SK-N-SH (cell line): ENCODE measurements at regions not wholly inside any gene's neighbourhood (a gene's known extent, or its start where the extent isn't known, plus 50 kb on each side); places are given as distances from the start of the nearest gene placed in this dataset.

Source experiments
- CTCF ChIA-PET: fragments of 300-600, 350-600 bp; formaldehyde crosslinking; extraction: SDS; loops from one replicate; lab custom pipeline; 2021; lab: Yijun Ruan, JAX
- POLR2A ChIA-PET: fragments of 350-600 bp; sonication (Branson Sonifier 250); formaldehyde crosslinking; extraction: SDS; loops from one replicate; lab custom pipeline; 2020; ENCODE audit warnings: antibody characterized with exemption, inconsistent platforms; lab: Yijun Ruan, JAX
- DNase-seq: peaks from one replicate; pipeline ENCODE4 v3.0.0; 2012
- H2AFZ ChIP-seq: fragments of 200-600 bp; sonication (generic); 2 replicates; pipeline ENCODE4 v1.8.1; 2016; ENCODE audit warnings: antibody characterized with exemption, mild to moderate bottlenecking, low read depth
- H3F3A ChIP-seq: fragments of 200-600 bp; sonication (generic); replicated peaks from 2 replicates; pipeline ENCODE3; 2016; ENCODE audit warnings: antibody characterized with exemption, mild to moderate bottlenecking; ENCODE audit not compliant: insufficient read depth
- H3K27ac ChIP-seq, 2 experiments: fragments of 200-500 bp in 1 of 2; fragments of 200-600 bp in 1 of 2; sonication (Bioruptor generic) in 1 of 2; sonication (generic), shearing (Covaris generic) in 1 of 2; 2 replicates each; pipeline versions ENCODE4 v1.5.1 to v1.6.1; 2014 to 2016; ENCODE audit warnings: low read depth in 2 of 2, inconsistent platforms in 1 of 2, low read length in 1 of 2, mild to moderate bottlenecking in 1 of 2, mixed read lengths in 1 of 2
- H3K27me3 ChIP-seq: fragments of 200-600 bp; sonication (generic), shearing (Covaris generic); 2 replicates; pipeline ENCODE4 v1.6.1; 2016; ENCODE audit warnings: mixed run types; ENCODE audit not compliant: insufficient read depth
- H3K36me3 ChIP-seq, 2 experiments: fragments of 200-500 bp in 1 of 2; fragments of 200-600 bp in 1 of 2; sonication (Bioruptor generic) in 1 of 2; sonication (generic) in 1 of 2; replicated peaks in 1 of 2; 2 replicates each; pipeline versions ENCODE3 to v1.5.1; 2014 to 2016; ENCODE audit warnings: low read length in 1 of 2, mild to moderate bottlenecking in 1 of 2; ENCODE audit not compliant: insufficient read depth in 2 of 2, control insufficient read depth in 1 of 2
- H3K4me1 ChIP-seq, 2 experiments: fragments of 200-500 bp in 1 of 2; fragments of 200-600 bp in 1 of 2; sonication (Bioruptor generic) in 1 of 2; sonication (generic), shearing (Covaris generic) in 1 of 2; 2 replicates each; pipeline versions ENCODE4 v1.5.1 to v1.6.1; 2014 to 2016; ENCODE audit warnings: low read depth in 1 of 2, low read length in 1 of 2, mixed run types in 1 of 2; ENCODE audit not compliant: insufficient read depth in 2 of 2, control insufficient read depth in 1 of 2
- H3K4me2 ChIP-seq: fragments of 200-600 bp; sonication (generic), shearing (Covaris generic); 2 replicates; pipeline ENCODE4 v1.6.1; 2017; ENCODE audit warnings: mixed run types
- H3K4me3 ChIP-seq, 2 experiments: fragments of 200-500 bp in 1 of 2; fragments of 200-600 bp in 1 of 2; sonication (Bioruptor generic) in 1 of 2; sonication (generic), shearing (Covaris generic) in 1 of 2; 2 replicates each; pipeline versions ENCODE4 v1.5.1 to v1.8.1; 2014 to 2016; ENCODE audit warnings: low read depth in 2 of 2, inconsistent platforms in 1 of 2, low read length in 1 of 2, mild to moderate bottlenecking in 1 of 2, mixed read lengths in 1 of 2, moderate library complexity in 1 of 2
- H3K79me2 ChIP-seq: fragments of 200-600 bp; sonication (generic); 2 replicates; pipeline ENCODE4 v1.8.1; 2017; ENCODE audit warnings: mild to moderate bottlenecking; ENCODE audit not compliant: insufficient read depth
- H3K9ac ChIP-seq: fragments of 200-600 bp; sonication (generic); 2 replicates; pipeline ENCODE4 v1.6.1; 2017; ENCODE audit warnings: mixed run types
- H3K9me2 ChIP-seq: fragments of 200-600 bp; sonication (generic); 2 replicates; pipeline ENCODE4 v1.6.1; 2017; ENCODE audit warnings: mixed run types
- H3K9me3 ChIP-seq: fragments of 200-600 bp; sonication (generic); 2 replicates; pipeline ENCODE4 v1.6.1; 2017; ENCODE audit warnings: mixed run types, mild to moderate bottlenecking, moderate library complexity
- H4K20me1 ChIP-seq: fragments of 200-600 bp; sonication (generic); 2 replicates; pipeline ENCODE4 v1.6.1; 2017; ENCODE audit warnings: mild to moderate bottlenecking, mixed run types; ENCODE audit not compliant: insufficient read depth
- CHD2 ChIP-seq: fragments of 150-350 bp; IDR thresholded peaks from 2 replicates; pipeline ENCODE4 v1.6.1; 2018; ENCODE audit warnings: low read length; ENCODE audit not compliant: partially characterized antibody
- EP300 ChIP-seq, 2 experiments: IDR thresholded peaks; 2 replicates each; pipeline versions ENCODE4 v1.4.0 to v1.6.1; 2012; ENCODE audit warnings: borderline replicate concordance in 1 of 2, low read depth in 1 of 2, low read length in 1 of 2
- EZH2phosphoT487 ChIP-seq: fragments of 200-600 bp; sonication (generic); IDR thresholded peaks from 2 replicates; pipeline ENCODE4 v1.6.1; 2017; ENCODE audit warnings: low read depth, mixed run types, mild to moderate bottlenecking, antibody characterized with exemption, moderate library complexity, borderline replicate concordance
- FOXJ3 ChIP-seq: sonication (generic); formaldehyde crosslinking; IDR thresholded peaks from 2 replicates; pipeline ENCODE4 v1.5.1; 2020; ENCODE audit warnings: mild to moderate bottlenecking, missing genetic modification reagents
- FOXM1 ChIP-seq: IDR thresholded peaks from 2 replicates; pipeline ENCODE4 v1.4.0; 2012; ENCODE audit warnings: low read depth, mild to moderate bottlenecking
- MXI1 ChIP-seq: IDR thresholded peaks from 2 replicates; pipeline ENCODE4 v1.6.1; 2012; ENCODE audit warnings: mild to moderate bottlenecking, low read depth, low read length, improper control_type of control experiment
- NFIC ChIP-seq: IDR thresholded peaks from 2 replicates; pipeline ENCODE4 v1.4.0; 2012; ENCODE audit warnings: borderline replicate concordance
- RAD21 ChIP-seq: IDR thresholded peaks from 2 replicates; pipeline ENCODE4 v1.6.1; 2012; ENCODE audit warnings: mild to moderate bottlenecking, low read length
- REST ChIP-seq: IDR thresholded peaks from 2 replicates; pipeline ENCODE4 v1.6.1; 2012; ENCODE audit warnings: mild to moderate bottlenecking, low read depth, low read length, moderate library complexity
- RFX5 ChIP-seq: IDR thresholded peaks from 2 replicates; pipeline ENCODE4 v1.6.1; 2012; ENCODE audit warnings: mild to moderate bottlenecking, improper control_type of control experiment, low read length
- SIN3A ChIP-seq: IDR thresholded peaks from 2 replicates; pipeline ENCODE4 v1.6.1; 2012; ENCODE audit warnings: low read depth, mild to moderate bottlenecking, low read length, moderate library complexity, borderline replicate concordance
- SMC3 ChIP-seq: IDR thresholded peaks from 2 replicates; pipeline ENCODE4 v1.6.1; 2012; ENCODE audit warnings: low read depth, low read length, improper control_type of control experiment
- TCF12 ChIP-seq: IDR thresholded peaks from 2 replicates; pipeline ENCODE4 v1.4.0; 2012
- TEAD4 ChIP-seq: IDR thresholded peaks from 2 replicates; pipeline ENCODE4 v1.4.0; 2012; ENCODE audit warnings: mild to moderate bottlenecking, borderline replicate concordance; ENCODE audit not compliant: insufficient read depth
- USF1 ChIP-seq: IDR thresholded peaks from 2 replicates; pipeline ENCODE4 v1.4.0; 2012; ENCODE audit warnings: low read depth, borderline replicate concordance
- WGBS: methylation state at CpG from one replicate; pipeline ENCODE4 v1.1.6; 2017; ENCODE audit warnings: low lambda C conversion rate; 5-methylcytosine and 5-hydroxymethylcytosine counted together
- TF ChIP-seq, protein P1 (sequence below): fragments of 200-600 bp; sonication (generic); IDR thresholded peaks from 2 replicates; pipeline ENCODE4 v1.6.1; 2017; ENCODE audit warnings: antibody characterized with exemption, mild to moderate bottlenecking, moderate library complexity
- TF ChIP-seq, protein P2 (sequence below): fragments of 150-350 bp; IDR thresholded peaks from 2 replicates; pipeline ENCODE4 v1.6.1; 2017; ENCODE audit warnings: antibody characterized with exemption, low read length, low read depth, borderline replicate concordance
- TF ChIP-seq, protein P3 (sequence below): IDR thresholded peaks from 2 replicates; pipeline ENCODE4 v1.4.0; 2012; ENCODE audit warnings: low read depth, borderline replicate concordance

- no peak for TF ChIP-seq TEAD4
- TF ChIP-seq EP300 (IDR thresholded peaks at IDR 0.05; ENCODE audit: borderline replicate concordance in 1 of 2, low read depth in 1 of 2, low read length in 1 of 2): no peak
- TF ChIP-seq FOXJ3 (CRISPR knock-in tag): no peak
- no peak for TF ChIP-seq SMC3
- no peak for TF ChIP-seq MXI1
- no peaks in the 10 kb centered on the region for H4K20me1 ChIP-seq
- no peak overlapping the region for H3K4me2 ChIP-seq
- no peak overlapping the region for H3K9ac ChIP-seq
- H3K9me2 ChIP-seq: no peaks in the 10 kb centered on the region
- no peaks in the 10 kb centered on the region for H3K79me2 ChIP-seq
- CTCF ChIA-PET: no interaction called here
- H3K4me1 ChIP-seq: no peaks in the 10 kb centered on the region
- H3K9me3 ChIP-seq: no peaks in the 10 kb centered on the region; the same call in 1 of the 2 replicates
- POLR2A ChIA-PET: no interaction called here
- 0% methylated on average over 1 of the region's 1 CpG for WGBS
- H3K4me3 ChIP-seq: no peak overlapping the region
- H3K27ac ChIP-seq: no peak overlapping the region
- H3F3A ChIP-seq: no peaks in the 10 kb centered on the region
- no peak overlapping the region for H2AFZ ChIP-seq
- no peak for DNase-seq
- H3K27me3 ChIP-seq: no peaks in the 10 kb centered on the region
- no peaks in the 10 kb centered on the region for H3K36me3 ChIP-seq
These were observed 76.8 kb upstream of the GC start for GRCh38 chr4:71860643-71861042.

DNA sequence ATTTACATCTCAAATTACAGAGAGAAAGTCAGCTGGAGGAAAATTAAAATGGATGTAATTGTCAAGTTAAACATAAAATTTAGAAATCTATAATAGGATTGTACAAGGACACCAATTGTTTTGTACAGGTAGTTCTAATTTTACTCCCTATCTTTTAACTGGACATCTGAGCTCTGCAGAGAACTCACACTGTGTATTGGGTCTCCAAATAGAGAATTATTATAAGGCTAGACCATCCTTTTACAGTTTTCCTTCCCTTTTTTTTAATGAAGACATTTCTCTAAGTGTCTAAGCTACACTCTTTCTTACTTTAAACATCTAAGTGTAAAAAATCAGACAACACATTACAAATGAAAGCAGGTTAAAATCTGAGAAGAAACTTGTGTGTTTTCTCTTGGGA, 78.4 kb upstream of the GC start:
- H3K9ac ChIP-seq: no peak overlapping the region
- TF ChIP-seq, protein P1, sequence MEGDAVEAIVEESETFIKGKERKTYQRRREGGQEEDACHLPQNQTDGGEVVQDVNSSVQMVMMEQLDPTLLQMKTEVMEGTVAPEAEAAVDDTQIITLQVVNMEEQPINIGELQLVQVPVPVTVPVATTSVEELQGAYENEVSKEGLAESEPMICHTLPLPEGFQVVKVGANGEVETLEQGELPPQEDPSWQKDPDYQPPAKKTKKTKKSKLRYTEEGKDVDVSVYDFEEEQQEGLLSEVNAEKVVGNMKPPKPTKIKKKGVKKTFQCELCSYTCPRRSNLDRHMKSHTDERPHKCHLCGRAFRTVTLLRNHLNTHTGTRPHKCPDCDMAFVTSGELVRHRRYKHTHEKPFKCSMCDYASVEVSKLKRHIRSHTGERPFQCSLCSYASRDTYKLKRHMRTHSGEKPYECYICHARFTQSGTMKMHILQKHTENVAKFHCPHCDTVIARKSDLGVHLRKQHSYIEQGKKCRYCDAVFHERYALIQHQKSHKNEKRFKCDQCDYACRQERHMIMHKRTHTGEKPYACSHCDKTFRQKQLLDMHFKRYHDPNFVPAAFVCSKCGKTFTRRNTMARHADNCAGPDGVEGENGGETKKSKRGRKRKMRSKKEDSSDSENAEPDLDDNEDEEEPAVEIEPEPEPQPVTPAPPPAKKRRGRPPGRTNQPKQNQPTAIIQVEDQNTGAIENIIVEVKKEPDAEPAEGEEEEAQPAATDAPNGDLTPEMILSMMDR: no peak
- TF ChIP-seq TCF12 (no peak), FOXM1 (no peak), RAD21 (no peak), CHD2 (no peak), EZH2phosphoT487 (no peak), REST (no peak), TEAD4 (no peak), SIN3A (no peak), EP300 (IDR thresholded peaks at IDR 0.05; ENCODE audit: borderline replicate concordance in 1 of 2, low read depth in 1 of 2, low read length in 1 of 2) (no peak), USF1 (no peak), RFX5 (no peak), NFIC (no peak)
- TF ChIP-seq, protein P2, sequence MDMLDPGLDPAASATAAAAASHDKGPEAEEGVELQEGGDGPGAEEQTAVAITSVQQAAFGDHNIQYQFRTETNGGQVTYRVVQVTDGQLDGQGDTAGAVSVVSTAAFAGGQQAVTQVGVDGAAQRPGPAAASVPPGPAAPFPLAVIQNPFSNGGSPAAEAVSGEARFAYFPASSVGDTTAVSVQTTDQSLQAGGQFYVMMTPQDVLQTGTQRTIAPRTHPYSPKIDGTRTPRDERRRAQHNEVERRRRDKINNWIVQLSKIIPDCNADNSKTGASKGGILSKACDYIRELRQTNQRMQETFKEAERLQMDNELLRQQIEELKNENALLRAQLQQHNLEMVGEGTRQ: no peak
- TF ChIP-seq, protein P3, sequence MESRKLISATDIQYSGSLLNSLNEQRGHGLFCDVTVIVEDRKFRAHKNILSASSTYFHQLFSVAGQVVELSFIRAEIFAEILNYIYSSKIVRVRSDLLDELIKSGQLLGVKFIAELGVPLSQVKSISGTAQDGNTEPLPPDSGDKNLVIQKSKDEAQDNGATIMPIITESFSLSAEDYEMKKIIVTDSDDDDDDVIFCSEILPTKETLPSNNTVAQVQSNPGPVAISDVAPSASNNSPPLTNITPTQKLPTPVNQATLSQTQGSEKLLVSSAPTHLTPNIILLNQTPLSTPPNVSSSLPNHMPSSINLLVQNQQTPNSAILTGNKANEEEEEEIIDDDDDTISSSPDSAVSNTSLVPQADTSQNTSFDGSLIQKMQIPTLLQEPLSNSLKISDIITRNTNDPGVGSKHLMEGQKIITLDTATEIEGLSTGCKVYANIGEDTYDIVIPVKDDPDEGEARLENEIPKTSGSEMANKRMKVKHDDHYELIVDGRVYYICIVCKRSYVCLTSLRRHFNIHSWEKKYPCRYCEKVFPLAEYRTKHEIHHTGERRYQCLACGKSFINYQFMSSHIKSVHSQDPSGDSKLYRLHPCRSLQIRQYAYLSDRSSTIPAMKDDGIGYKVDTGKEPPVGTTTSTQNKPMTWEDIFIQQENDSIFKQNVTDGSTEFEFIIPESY: no peak
- H3F3A ChIP-seq: no peaks in the 10 kb centered on the region
- no peaks in the 10 kb centered on the region for H3K36me3 ChIP-seq
- POLR2A ChIA-PET: no interaction called here
- no peaks in the 10 kb centered on the region for H3K9me2 ChIP-seq
- H4K20me1 ChIP-seq: no peaks in the 10 kb centered on the region
- DNase-seq: no peak
- H3K4me2 ChIP-seq: no peak overlapping the region
- CTCF ChIA-PET: no interaction called here
- no peaks in the 10 kb centered on the region for H3K27me3 ChIP-seq
- H3K4me1 ChIP-seq: no peaks in the 10 kb centered on the region
- no peak overlapping the region for H3K27ac ChIP-seq
- H2AFZ ChIP-seq: no peak overlapping the region
- no peaks in the 10 kb centered on the region for H3K79me2 ChIP-seq
- H3K4me3 ChIP-seq: no peak overlapping the region
- no peaks in the 10 kb centered on the region; the same call in 1 of the 2 replicates for H3K9me3 ChIP-seq
